ENCODE measurements at regions not wholly inside any gene's neighbourhood (a gene's known extent, or its start where the extent isn't known, plus 50 kb on each side); places are given as distances from the start of the nearest gene placed in this dataset.

DNA sequence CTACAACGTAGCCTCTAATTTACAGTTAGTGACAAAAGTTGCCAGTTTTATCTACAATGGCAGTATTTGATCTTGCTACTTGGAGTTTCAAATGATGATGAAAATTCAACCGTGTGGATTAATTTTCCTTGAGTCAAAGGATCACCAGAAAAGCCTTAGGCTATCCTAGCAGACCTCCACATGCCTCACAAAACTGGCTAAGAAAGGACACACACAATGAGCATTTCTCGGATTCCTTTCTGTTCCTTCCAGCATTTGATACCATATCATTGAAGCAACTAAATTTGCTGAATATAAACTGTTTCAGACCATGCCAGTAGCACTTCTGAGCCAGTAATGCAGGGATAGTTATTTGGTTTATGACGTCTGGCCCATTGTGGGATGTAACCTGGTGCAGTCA lies 587.4 kb upstream of the MDFIC2 start:
- H3K4me3 ChIP-seq (ENCODE audit: low read depth in 1 of 3, low read length in 3 of 3) = no peak overlapping the region
- H3K27me3 ChIP-seq (ENCODE audit: control insufficient read depth in 4 of 4, insufficient read depth in 4 of 4, low read length in 3 of 4) = no peaks in the 10 kb centered on the region
- H3K36me3 ChIP-seq (ENCODE audit: control insufficient read depth in 4 of 4, insufficient read depth in 3 of 4, low read depth in 1 of 4, low read length in 3 of 4) = no peaks in the 10 kb centered on the region
- no peak overlapping the region for H3K27ac ChIP-seq (ENCODE audit: low read depth in 1 of 2, low read length in 2 of 2)
- no peaks in the 10 kb centered on the region for H3K4me1 ChIP-seq (ENCODE audit: control insufficient read depth in 4 of 4, insufficient read depth in 4 of 4, low read length in 3 of 4)
- H3K9me3 ChIP-seq (ENCODE audit: control insufficient read depth in 4 of 4, low read length in 3 of 4) = no peaks in the 10 kb centered on the region
- TF ChIP-seq FOXA1 (IDR thresholded peaks at IDR 0.05) (no peak), EGR1 (IDR thresholded peaks at IDR 0.05; ENCODE audit: low read depth in 2 of 2) (no peak), SP1 (IDR thresholded peaks at IDR 0.05) (no peak), NR2F2 (IDR thresholded peaks at IDR 0.05) (no peak), FOXA2 (IDR thresholded peaks at IDR 0.05) (no peak), TAF1 (conservative IDR thresholded peaks at IDR 0.05) (no peak), RAD21 (IDR thresholded peaks at IDR 0.05) (no peak), HNF4A (conservative IDR thresholded peaks at IDR 0.05) (no peak), GABPA (IDR thresholded peaks at IDR 0.05 in 1 of 2, conservative IDR thresholded peaks at IDR 0.05 in 1 of 2) (no peak)
- TF ChIP-seq, protein P1, sequence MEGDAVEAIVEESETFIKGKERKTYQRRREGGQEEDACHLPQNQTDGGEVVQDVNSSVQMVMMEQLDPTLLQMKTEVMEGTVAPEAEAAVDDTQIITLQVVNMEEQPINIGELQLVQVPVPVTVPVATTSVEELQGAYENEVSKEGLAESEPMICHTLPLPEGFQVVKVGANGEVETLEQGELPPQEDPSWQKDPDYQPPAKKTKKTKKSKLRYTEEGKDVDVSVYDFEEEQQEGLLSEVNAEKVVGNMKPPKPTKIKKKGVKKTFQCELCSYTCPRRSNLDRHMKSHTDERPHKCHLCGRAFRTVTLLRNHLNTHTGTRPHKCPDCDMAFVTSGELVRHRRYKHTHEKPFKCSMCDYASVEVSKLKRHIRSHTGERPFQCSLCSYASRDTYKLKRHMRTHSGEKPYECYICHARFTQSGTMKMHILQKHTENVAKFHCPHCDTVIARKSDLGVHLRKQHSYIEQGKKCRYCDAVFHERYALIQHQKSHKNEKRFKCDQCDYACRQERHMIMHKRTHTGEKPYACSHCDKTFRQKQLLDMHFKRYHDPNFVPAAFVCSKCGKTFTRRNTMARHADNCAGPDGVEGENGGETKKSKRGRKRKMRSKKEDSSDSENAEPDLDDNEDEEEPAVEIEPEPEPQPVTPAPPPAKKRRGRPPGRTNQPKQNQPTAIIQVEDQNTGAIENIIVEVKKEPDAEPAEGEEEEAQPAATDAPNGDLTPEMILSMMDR (IDR thresholded peaks at IDR 0.05; ENCODE audit: low read depth, low read length, missing input control) = no peak
- TF ChIP-seq, protein P2, sequence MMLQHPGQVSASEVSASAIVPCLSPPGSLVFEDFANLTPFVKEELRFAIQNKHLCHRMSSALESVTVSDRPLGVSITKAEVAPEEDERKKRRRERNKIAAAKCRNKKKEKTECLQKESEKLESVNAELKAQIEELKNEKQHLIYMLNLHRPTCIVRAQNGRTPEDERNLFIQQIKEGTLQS (IDR thresholded peaks at IDR 0.05) = no peak
- TF ChIP-seq, protein P3, sequence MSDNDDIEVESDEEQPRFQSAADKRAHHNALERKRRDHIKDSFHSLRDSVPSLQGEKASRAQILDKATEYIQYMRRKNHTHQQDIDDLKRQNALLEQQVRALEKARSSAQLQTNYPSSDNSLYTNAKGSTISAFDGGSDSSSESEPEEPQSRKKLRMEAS (IDR thresholded peaks at IDR 0.05) = no peak
- TF ChIP-seq, protein P4, sequence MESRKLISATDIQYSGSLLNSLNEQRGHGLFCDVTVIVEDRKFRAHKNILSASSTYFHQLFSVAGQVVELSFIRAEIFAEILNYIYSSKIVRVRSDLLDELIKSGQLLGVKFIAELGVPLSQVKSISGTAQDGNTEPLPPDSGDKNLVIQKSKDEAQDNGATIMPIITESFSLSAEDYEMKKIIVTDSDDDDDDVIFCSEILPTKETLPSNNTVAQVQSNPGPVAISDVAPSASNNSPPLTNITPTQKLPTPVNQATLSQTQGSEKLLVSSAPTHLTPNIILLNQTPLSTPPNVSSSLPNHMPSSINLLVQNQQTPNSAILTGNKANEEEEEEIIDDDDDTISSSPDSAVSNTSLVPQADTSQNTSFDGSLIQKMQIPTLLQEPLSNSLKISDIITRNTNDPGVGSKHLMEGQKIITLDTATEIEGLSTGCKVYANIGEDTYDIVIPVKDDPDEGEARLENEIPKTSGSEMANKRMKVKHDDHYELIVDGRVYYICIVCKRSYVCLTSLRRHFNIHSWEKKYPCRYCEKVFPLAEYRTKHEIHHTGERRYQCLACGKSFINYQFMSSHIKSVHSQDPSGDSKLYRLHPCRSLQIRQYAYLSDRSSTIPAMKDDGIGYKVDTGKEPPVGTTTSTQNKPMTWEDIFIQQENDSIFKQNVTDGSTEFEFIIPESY (IDR thresholded peaks at IDR 0.05) = no peak
- no peak for DNase-seq (ENCODE audit: low spot score)
- 80% methylated on average over 4 of the region's 4 CpGs for WGBS
- no peak overlapping the region for H3K9ac ChIP-seq (ENCODE audit: low read depth in 1 of 2, low read length in 2 of 2)

DNA sequence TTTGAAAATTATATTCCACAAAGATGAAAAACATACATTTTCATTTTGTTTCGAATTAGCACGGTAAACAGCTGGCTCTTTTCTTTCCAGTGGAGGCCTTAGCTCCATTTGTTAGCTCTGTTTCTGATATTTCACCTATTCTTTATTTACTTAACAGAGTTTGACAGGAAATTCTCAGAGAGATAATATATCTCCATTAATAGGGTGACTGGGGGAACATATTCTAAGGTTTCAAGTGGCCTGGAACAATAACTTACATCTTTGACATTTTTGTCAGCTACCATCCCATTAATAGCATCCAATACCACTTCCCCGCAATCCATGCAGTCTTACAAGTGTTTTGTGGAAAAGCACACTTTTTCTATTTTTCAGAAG lies 577.6 kb upstream of the MDFIC2 start:
- WGBS = 94% methylated on average over 3 of the region's 3 CpGs
- H3K27ac ChIP-seq (ENCODE audit: low read depth in 1 of 2, low read length in 2 of 2) = no peak overlapping the region

More for the DNA sequence above, 577.6 kb upstream of the MDFIC2 start:
- TF ChIP-seq HNF4A (conservative IDR thresholded peaks at IDR 0.05) = no peak
- no peak for TF ChIP-seq FOXA1 (IDR thresholded peaks at IDR 0.05)
- no peak for TF ChIP-seq SP1 (IDR thresholded peaks at IDR 0.05)
- no peak for TF ChIP-seq TAF1 (conservative IDR thresholded peaks at IDR 0.05)
- TF ChIP-seq GABPA (IDR thresholded peaks at IDR 0.05 in 1 of 2, conservative IDR thresholded peaks at IDR 0.05 in 1 of 2) = no peak
- no peak for TF ChIP-seq RXRA (IDR thresholded peaks at IDR 0.05)
- no peak for TF ChIP-seq RAD21 (IDR thresholded peaks at IDR 0.05)
- TF ChIP-seq HNF4G (IDR thresholded peaks at IDR 0.05) = no peak
- no peak for TF ChIP-seq JUND (IDR thresholded peaks at IDR 0.05)
- no peak for TF ChIP-seq NR2F2 (IDR thresholded peaks at IDR 0.05)
- TF ChIP-seq, protein P1 (IDR thresholded peaks at IDR 0.05; ENCODE audit: low read depth, low read length, missing input control) = no peak
- no peak for TF ChIP-seq YY1 (IDR thresholded peaks at IDR 0.05)
- TF ChIP-seq, protein P3 (IDR thresholded peaks at IDR 0.05) = no peak
- Histone ChIP-seq H3K4me3 (ENCODE audit: low read depth in 1 of 3, low read length in 3 of 3) (no peak overlapping the region), H3K27me3 (ENCODE audit: control insufficient read depth in 4 of 4, insufficient read depth in 4 of 4, low read length in 3 of 4) (no peaks in the 10 kb centered on the region), H3K9ac (ENCODE audit: low read depth in 1 of 2, low read length in 2 of 2) (no peak overlapping the region), H3K4me1 (ENCODE audit: control insufficient read depth in 4 of 4, insufficient read depth in 4 of 4, low read length in 3 of 4) (no peaks in the 10 kb centered on the region), H3K36me3 (ENCODE audit: control insufficient read depth in 4 of 4, insufficient read depth in 3 of 4, low read depth in 1 of 4, low read length in 3 of 4) (no peaks in the 10 kb centered on the region), H3K9me3 (ENCODE audit: control insufficient read depth in 4 of 4, low read length in 3 of 4) (no peaks in the 10 kb centered on the region)
- no peak for DNase-seq (ENCODE audit: low spot score)

Measured in liver (tissue), 8 donors.